ENCODE measurements at regions not wholly inside any gene's neighbourhood (a gene's known extent, or its start where the extent isn't known, plus 50 kb on each side); places are given as distances from the start of the nearest gene placed in this dataset.

DNA sequence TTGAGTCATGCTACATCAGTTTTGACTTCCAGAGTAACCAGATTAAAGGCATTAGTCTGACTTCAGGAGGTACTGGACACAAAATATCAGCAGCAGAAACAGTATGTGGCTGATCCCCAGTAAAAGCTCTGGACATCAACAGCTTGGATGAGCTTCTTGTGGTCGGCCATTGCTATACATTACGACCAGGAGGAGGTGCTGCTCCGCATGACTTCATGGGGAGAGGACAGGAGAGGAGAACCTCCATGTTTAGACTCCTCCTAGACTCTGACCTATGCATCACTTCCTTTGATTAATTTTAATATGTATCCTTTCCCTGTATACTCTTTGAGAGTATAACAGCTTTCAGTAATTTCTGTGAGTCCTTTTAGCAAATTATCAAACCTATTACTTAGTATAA lies 285.6 kb upstream of the ARHGEF26 start:
- DNase-seq: no peak
- TF ChIP-seq, protein P1, sequence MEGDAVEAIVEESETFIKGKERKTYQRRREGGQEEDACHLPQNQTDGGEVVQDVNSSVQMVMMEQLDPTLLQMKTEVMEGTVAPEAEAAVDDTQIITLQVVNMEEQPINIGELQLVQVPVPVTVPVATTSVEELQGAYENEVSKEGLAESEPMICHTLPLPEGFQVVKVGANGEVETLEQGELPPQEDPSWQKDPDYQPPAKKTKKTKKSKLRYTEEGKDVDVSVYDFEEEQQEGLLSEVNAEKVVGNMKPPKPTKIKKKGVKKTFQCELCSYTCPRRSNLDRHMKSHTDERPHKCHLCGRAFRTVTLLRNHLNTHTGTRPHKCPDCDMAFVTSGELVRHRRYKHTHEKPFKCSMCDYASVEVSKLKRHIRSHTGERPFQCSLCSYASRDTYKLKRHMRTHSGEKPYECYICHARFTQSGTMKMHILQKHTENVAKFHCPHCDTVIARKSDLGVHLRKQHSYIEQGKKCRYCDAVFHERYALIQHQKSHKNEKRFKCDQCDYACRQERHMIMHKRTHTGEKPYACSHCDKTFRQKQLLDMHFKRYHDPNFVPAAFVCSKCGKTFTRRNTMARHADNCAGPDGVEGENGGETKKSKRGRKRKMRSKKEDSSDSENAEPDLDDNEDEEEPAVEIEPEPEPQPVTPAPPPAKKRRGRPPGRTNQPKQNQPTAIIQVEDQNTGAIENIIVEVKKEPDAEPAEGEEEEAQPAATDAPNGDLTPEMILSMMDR (IDR thresholded peaks at IDR 0.05; ENCODE audit: control extremely low read depth, extremely low read depth): no peak
- Histone ChIP-seq H3K4me1 (ENCODE audit: control insufficient read depth in 5 of 5, insufficient read depth in 5 of 5, low read length in 5 of 5) (no peaks in the 10 kb centered on the region), H3K27me3 (ENCODE audit: control insufficient read depth in 3 of 3, insufficient read depth in 3 of 3, low read length in 2 of 3) (no peaks in the 10 kb centered on the region), H3K9me3 (ENCODE audit: control insufficient read depth in 4 of 4, insufficient read depth in 3 of 4, low read length in 3 of 4) (peaks cover 0 to 2% (median 0%) of the 10 kb centered on the region in 4 donors), H3K4me3 (no peak overlapping the region), H3K36me3 (ENCODE audit: control insufficient read depth in 4 of 4, insufficient read depth in 4 of 4, low read length in 4 of 4) (no peaks in the 10 kb centered on the region), H3K27ac (ENCODE audit: low read depth in 1 of 2, low read length in 1 of 2) (no peak overlapping the region), H3K9ac (ENCODE audit: insufficient read depth in 1 of 2, low read length in 2 of 2) (no peak overlapping the region)
- 79 to 84% methylated on average over 3 of the region's 3 CpGs for WGBS, 2 donors
- no peak for ATAC-seq (ENCODE audit: insufficient read depth, low FRiP score)

DNA sequence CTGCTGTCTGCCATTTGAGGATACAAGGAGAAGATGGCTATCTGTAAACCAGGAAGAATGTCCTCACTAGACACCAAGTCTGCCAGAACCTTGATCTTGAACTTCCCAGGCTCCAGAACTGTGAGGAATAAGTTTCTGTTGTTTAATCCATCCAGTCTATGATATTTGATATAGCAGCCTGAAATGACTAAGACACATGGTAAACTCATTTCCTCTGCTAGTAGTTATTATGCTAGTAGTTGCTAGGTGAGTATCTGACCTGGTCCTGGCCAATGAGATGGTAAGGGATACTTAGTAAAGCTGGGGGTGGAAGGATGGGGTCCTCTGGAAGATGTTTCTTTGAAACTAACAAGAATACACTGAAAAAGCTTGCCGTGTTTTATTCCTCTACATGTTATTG lies 280.7 kb upstream of the ARHGEF26 start:
- TF ChIP-seq, protein P1 (IDR thresholded peaks at IDR 0.05; ENCODE audit: control extremely low read depth, extremely low read depth): no peak
- no peak overlapping the region for H3K27ac ChIP-seq (ENCODE audit: low read depth in 1 of 2, low read length in 1 of 2)
- no peaks in the 10 kb centered on the region for H3K27me3 ChIP-seq (ENCODE audit: control insufficient read depth in 3 of 3, insufficient read depth in 3 of 3, low read length in 2 of 3)
- H3K4me3 ChIP-seq: no peak overlapping the region
- DNase-seq: no peak
- H3K4me1 ChIP-seq (ENCODE audit: control insufficient read depth in 5 of 5, insufficient read depth in 5 of 5, low read length in 5 of 5): no peaks in the 10 kb centered on the region
- WGBS, 2 donors: 90 to 91% methylated on average over 1 of the region's 1 CpG
- no peak for ATAC-seq (ENCODE audit: insufficient read depth, low FRiP score)
- H3K9ac ChIP-seq (ENCODE audit: insufficient read depth in 1 of 2, low read length in 2 of 2): no peak overlapping the region
- H3K9me3 ChIP-seq (ENCODE audit: control insufficient read depth in 4 of 4, insufficient read depth in 3 of 4, low read length in 3 of 4): no peaks in the 10 kb centered on the region
- H3K36me3 ChIP-seq (ENCODE audit: control insufficient read depth in 4 of 4, insufficient read depth in 4 of 4, low read length in 4 of 4): no peaks in the 10 kb centered on the region

DNA sequence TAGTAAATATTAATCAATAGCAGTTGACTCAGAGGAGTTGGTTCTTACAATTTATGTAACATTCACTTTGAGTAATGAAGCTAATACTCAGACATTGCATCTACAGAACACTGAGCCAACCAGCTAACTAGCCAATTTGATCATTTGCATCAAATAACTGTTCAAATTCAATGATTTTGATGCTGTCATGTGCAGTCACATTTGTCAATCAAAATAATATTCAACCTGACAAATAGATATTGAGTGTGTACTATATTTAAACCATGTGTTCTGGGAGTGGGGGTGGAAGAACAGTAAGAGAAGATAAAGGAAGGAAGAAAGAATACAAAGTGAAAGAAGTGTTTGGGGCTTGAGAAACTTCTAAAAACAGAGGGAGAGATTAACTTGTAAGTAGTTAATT lies 277.2 kb upstream of the ARHGEF26 start:
- no peak for DNase-seq
- Histone ChIP-seq H3K27ac (ENCODE audit: low read depth in 1 of 2, low read length in 1 of 2) (no peak overlapping the region), H3K4me1 (ENCODE audit: control insufficient read depth in 5 of 5, insufficient read depth in 5 of 5, low read length in 5 of 5) (no peaks in the 10 kb centered on the region), H3K9me3 (ENCODE audit: control insufficient read depth in 4 of 4, insufficient read depth in 3 of 4, low read length in 3 of 4) (no peaks in the 10 kb centered on the region), H3K27me3 (ENCODE audit: control insufficient read depth in 3 of 3, insufficient read depth in 3 of 3, low read length in 2 of 3) (no peaks in the 10 kb centered on the region), H3K9ac (ENCODE audit: insufficient read depth in 1 of 2, low read length in 2 of 2) (no peak overlapping the region), H3K36me3 (ENCODE audit: control insufficient read depth in 4 of 4, insufficient read depth in 4 of 4, low read length in 4 of 4) (no peaks in the 10 kb centered on the region), H3K4me3 (no peak overlapping the region)
- TF ChIP-seq, protein P1 (IDR thresholded peaks at IDR 0.05; ENCODE audit: control extremely low read depth, extremely low read depth): no peak
- no peak for ATAC-seq (ENCODE audit: insufficient read depth, low FRiP score)

DNA sequence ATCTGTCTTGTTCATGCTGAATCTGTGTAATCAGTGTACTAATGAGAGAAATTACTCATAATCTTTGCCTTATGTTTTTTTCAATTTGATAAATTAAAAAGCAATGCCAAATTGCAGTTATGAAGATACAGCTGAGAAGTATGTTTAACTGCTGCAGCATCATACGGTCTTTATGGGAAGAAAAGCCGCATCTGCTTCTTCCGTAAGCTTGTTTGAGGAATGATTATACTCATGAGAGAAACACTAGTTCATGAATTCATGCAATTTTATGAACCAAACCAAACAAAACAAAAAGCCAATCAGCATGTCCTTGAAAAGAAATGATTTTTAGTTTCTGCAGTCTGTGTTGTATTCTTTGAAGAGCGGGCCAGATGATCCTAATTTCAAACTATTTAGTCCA lies 275.9 kb upstream of the ARHGEF26 start:
- H3K9me3 ChIP-seq (ENCODE audit: control insufficient read depth in 4 of 4, insufficient read depth in 3 of 4, low read length in 3 of 4): no peaks in the 10 kb centered on the region
- H3K4me3 ChIP-seq: no peak overlapping the region
- ATAC-seq (ENCODE audit: insufficient read depth, low FRiP score): no peak
- H3K27me3 ChIP-seq (ENCODE audit: control insufficient read depth in 3 of 3, insufficient read depth in 3 of 3, low read length in 2 of 3): no peaks in the 10 kb centered on the region
- DNase-seq: no peak
- H3K4me1 ChIP-seq (ENCODE audit: control insufficient read depth in 5 of 5, insufficient read depth in 5 of 5, low read length in 5 of 5): no peaks in the 10 kb centered on the region
- H3K27ac ChIP-seq (ENCODE audit: low read depth in 1 of 2, low read length in 1 of 2): no peak overlapping the region
- H3K9ac ChIP-seq (ENCODE audit: insufficient read depth in 1 of 2, low read length in 2 of 2): no peak overlapping the region
- TF ChIP-seq, protein P1 (IDR thresholded peaks at IDR 0.05; ENCODE audit: control extremely low read depth, extremely low read depth): no peak
- 91 to 93% methylated on average over 4 of the region's 4 CpGs for WGBS, 2 donors
- no peaks in the 10 kb centered on the region for H3K36me3 ChIP-seq (ENCODE audit: control insufficient read depth in 4 of 4, insufficient read depth in 4 of 4, low read length in 4 of 4)

Data from lung (tissue), 11 donors.